ENCODE measurements at regions not wholly inside any gene's neighbourhood (a gene's known extent, or its start where the extent isn't known, plus 50 kb on each side); places are given as distances from the start of the nearest gene placed in this dataset.

DNA sequence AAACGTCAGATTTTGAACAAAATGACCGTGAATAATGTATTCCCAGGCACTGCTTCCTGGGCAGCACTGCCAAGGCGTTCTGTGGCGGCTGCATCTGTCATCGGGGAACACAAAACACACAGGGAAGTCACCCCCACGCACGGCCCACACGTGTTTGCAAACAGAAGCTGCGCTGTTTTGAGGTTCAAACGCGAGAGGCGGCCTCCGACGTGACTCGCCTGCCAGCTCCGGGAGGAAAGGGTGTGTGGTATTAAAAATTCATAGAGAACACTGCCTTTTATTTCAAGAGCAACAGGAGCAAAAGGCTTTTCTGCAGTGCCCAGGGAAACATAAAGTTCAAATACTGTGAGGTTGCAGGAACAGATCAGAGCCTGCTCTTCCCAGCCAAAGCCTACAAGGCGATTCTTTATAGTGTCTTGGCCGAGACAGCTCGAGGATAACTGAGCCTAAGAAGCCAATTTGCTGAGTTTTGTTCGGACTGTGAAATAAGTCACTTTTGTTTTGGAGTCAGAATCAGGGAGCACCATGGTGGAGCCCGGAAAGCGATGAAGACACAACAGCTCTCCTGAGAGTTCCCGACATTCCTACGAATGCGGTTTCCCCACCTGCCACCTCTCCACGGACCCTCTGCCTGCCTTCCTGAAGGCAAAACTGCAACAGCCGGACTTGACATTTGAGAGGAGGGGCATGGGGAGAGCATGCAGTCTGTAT lies 115.3 kb upstream of the IRX2 start:
- in situ Hi-C loops (cut with MboI; ENCODE audit: low pct_ligation_motif_present in 1 of 4, low pct_unique_long_range_greater_than_20kb in 1 of 4, low sequenced_read_pairs in 3 of 4) = no loop called here
- H3K4me3 ChIP-seq = no peak overlapping the region
- 83 to 89% methylated on average over 12 to 27 of the region's 27 CpGs for WGBS, 2 donors (ENCODE audit: low coverage in 1 of 2)
- no peaks in the 10 kb centered on the region for H3K27me3 ChIP-seq
- H3K9me3 ChIP-seq = no peaks in the 10 kb centered on the region
- no peak for DNase-seq
- TF ChIP-seq POLR2AphosphoS5 (IDR thresholded peaks at IDR 0.05) = no peak
- TF ChIP-seq EP300 (IDR thresholded peaks at IDR 0.05; ENCODE audit: low read depth) = no peak
- no peak for TF ChIP-seq POLR2A (IDR thresholded peaks at IDR 0.05)
- TF ChIP-seq, protein P1, sequence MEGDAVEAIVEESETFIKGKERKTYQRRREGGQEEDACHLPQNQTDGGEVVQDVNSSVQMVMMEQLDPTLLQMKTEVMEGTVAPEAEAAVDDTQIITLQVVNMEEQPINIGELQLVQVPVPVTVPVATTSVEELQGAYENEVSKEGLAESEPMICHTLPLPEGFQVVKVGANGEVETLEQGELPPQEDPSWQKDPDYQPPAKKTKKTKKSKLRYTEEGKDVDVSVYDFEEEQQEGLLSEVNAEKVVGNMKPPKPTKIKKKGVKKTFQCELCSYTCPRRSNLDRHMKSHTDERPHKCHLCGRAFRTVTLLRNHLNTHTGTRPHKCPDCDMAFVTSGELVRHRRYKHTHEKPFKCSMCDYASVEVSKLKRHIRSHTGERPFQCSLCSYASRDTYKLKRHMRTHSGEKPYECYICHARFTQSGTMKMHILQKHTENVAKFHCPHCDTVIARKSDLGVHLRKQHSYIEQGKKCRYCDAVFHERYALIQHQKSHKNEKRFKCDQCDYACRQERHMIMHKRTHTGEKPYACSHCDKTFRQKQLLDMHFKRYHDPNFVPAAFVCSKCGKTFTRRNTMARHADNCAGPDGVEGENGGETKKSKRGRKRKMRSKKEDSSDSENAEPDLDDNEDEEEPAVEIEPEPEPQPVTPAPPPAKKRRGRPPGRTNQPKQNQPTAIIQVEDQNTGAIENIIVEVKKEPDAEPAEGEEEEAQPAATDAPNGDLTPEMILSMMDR (IDR thresholded peaks at IDR 0.05) = no peak
- no peak overlapping the region for H3K27ac ChIP-seq
- no peaks in the 10 kb centered on the region for H3K4me1 ChIP-seq
- intact Hi-C loops (cut with DNase I; ENCODE audit: low total_unique reads) = no loop called here
- no peaks in the 10 kb centered on the region for H3K36me3 ChIP-seq

- no peak for DNase-seq
- Histone ChIP-seq H3K36me3 (no peaks in the 10 kb centered on the region), H3K27ac (no peak overlapping the region), H3K27me3 (no peaks in the 10 kb centered on the region), H3K4me3 (no peak overlapping the region), H3K4me1 (no peaks in the 10 kb centered on the region), H3K9me3 (no peaks in the 10 kb centered on the region)
- TF ChIP-seq POLR2AphosphoS5 (IDR thresholded peaks at IDR 0.05) (no peak), POLR2A (IDR thresholded peaks at IDR 0.05) (no peak), EP300 (IDR thresholded peaks at IDR 0.05; ENCODE audit: low read depth) (no peak)
- TF ChIP-seq, protein P1 (IDR thresholded peaks at IDR 0.05) = no peak
- in situ Hi-C loops (cut with MboI; ENCODE audit: low pct_ligation_motif_present in 1 of 4, low pct_unique_long_range_greater_than_20kb in 1 of 4, low sequenced_read_pairs in 3 of 4) = no loop called here
- intact Hi-C loops (cut with DNase I; ENCODE audit: low total_unique reads) = no loop called here
- 71 to 84% methylated on average over 1 to 12 of the region's 12 CpGs for WGBS, 2 donors (ENCODE audit: low coverage in 1 of 2)
Observed at GRCh38 chr5:2865856-2866255, 114.4 kb upstream of the IRX2 start.

DNA sequence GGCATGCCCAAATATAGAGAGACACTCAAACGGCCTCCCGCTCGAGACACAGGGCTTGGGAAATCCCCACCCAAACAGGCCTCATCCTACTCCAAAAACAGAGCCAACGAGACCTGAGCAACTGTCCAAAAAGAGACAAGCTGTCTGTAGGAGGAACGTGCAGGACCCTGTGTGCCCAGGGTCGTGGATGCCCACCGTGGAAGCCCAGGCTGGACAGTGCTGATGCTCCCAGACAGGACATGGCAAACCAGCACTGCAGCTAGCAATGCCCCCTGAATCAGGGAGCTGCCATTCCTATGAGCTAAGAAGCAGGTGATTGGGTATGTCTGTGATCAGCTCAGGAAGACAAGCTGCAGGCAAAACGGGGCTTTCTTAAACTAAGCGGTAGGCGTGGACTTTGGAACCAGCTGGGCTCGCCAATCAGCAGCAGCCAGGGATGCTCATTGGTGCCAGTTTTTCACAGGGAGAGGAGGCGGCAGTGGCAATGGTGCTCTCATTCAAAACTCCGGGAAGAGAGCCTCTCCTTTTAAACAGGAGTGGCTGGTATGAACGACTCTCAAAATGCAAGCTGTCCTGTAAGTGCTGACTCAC lies 113.1 kb upstream of the IRX2 start:
- WGBS, 2 donors (ENCODE audit: low coverage in 1 of 2) = 80% methylated on average over 14 of the region's 14 CpGs; no CpG with 5 or more reads in 1 of the 2 donors
- DNase-seq = no peak

DNA sequence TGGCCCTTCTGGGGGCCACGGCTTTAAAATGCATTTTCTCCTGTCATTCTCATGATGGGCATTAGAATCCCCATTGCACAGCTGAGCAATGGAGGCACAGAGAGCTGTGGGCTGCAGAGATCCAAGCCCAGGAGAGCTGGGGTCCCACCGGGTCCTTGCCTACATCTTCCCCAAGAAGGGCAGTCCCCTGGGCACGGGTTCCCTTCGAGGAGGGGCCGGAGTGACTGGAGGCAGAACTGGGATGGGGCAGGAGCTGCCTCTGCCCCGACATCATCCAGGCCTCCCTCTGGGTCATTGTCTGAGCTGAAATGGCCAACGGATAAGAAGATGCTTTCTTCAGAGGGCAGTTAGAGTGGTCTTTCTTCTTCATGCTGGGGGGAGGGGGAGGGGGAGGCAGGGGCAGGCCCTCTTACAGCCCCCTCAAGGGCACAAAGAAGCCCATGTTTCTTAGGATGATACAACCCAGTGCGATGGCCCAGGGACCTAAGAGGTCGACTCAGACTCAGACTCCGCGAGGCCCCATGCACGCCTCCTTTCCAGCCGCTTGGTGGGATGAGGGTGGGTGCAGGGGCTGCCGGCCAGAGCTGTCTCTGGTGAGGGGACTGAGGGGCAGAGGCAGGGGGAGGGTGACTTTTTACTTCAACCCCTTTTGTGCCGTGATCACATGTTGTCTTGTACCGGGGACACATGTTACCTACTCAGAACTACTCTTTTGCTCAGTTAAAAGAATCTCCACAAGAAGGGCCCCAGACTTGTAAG lies 112.4 kb upstream of the IRX2 start:
- WGBS, 2 donors (ENCODE audit: low coverage in 1 of 2) = 81 to 100% methylated on average over 2 to 14 of the region's 16 CpGs
- H3K27ac ChIP-seq = no peak overlapping the region
- H3K36me3 ChIP-seq = no peaks in the 10 kb centered on the region
- TF ChIP-seq POLR2AphosphoS5 (IDR thresholded peaks at IDR 0.05) (no peak), EP300 (IDR thresholded peaks at IDR 0.05; ENCODE audit: low read depth) (no peak), POLR2A (IDR thresholded peaks at IDR 0.05) (no peak)
- TF ChIP-seq, protein P1 (IDR thresholded peaks at IDR 0.05) = no peak
- H3K4me3 ChIP-seq = no peak overlapping the region
- H3K27me3 ChIP-seq = no peaks in the 10 kb centered on the region
- in situ Hi-C loops (cut with MboI; ENCODE audit: low pct_ligation_motif_present in 1 of 4, low pct_unique_long_range_greater_than_20kb in 1 of 4, low sequenced_read_pairs in 3 of 4) = no loop called here
- DNase-seq = no peak
- H3K9me3 ChIP-seq = no peaks in the 10 kb centered on the region
- intact Hi-C loops (cut with DNase I; ENCODE audit: low total_unique reads) = no loop called here
- H3K4me1 ChIP-seq = no peaks in the 10 kb centered on the region

More for the DNA sequence above, 113.1 kb upstream of the IRX2 start:
- H3K4me1 ChIP-seq = no peaks in the 10 kb centered on the region
- H3K36me3 ChIP-seq = no peaks in the 10 kb centered on the region
- H3K27me3 ChIP-seq = no peaks in the 10 kb centered on the region
- in situ Hi-C loops (cut with MboI; ENCODE audit: low pct_ligation_motif_present in 1 of 4, low pct_unique_long_range_greater_than_20kb in 1 of 4, low sequenced_read_pairs in 3 of 4) (no loop called here), intact Hi-C loops (cut with DNase I; ENCODE audit: low total_unique reads) (no loop called here)
- H3K9me3 ChIP-seq = no peaks in the 10 kb centered on the region
- H3K27ac ChIP-seq = no peak overlapping the region
- TF ChIP-seq, protein P1 (IDR thresholded peaks at IDR 0.05) = no peak
- TF ChIP-seq POLR2A (IDR thresholded peaks at IDR 0.05) (no peak), POLR2AphosphoS5 (IDR thresholded peaks at IDR 0.05) (no peak), EP300 (IDR thresholded peaks at IDR 0.05; ENCODE audit: low read depth) (no peak)
- H3K4me3 ChIP-seq = no peak overlapping the region

All from transverse colon (tissue), 4 donors.